HG03064 (cell line): ENCODE measurements at regions not wholly inside any gene's neighbourhood (a gene's known extent, or its start where the extent isn't known, plus 50 kb on each side); places are given as distances from the start of the nearest gene placed in this dataset.
"Not testable (repeated sequence)": the region's sequence is repeated elsewhere in the genome, so short reads cannot be mapped to it uniquely, and the experiment has no call there.

Experiments
- ATAC-seq: cut with Tn5 transposase; IDR thresholded peaks from one replicate; pipeline ENCODE4 v1.9.1; 2021; ENCODE audit warnings: low read depth; ENCODE audit not compliant: unreplicated experiment

DNA sequence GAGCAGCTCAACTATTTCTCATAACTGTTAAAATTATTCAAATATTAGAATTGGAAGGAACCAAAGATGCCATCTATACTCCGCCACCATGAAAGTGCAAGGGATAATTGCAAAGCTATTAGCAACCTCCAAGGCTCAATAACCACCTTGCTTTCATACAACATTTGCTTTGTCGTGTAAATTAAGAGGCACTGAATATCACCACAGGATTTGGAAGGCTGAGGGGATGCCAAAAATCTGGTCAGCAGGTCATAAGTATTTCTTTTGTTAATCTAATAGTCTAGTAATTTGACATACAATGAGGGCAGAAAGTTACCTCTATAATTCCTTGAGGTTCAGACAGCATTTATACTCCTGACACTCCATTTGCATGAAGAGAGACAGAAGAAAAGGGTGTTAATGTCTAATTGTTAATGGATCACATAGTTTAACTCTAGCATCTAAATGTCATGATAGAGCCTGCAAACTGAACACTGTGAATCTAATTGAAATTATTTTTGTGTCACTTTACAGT is 200.9 kb upstream of the DIAPH2 start:
- no peak for ATAC-seq

GRCh38 chrX:96486687-96487086 is 198.0 kb upstream of the DIAPH2 start:
- ATAC-seq: not testable (repeated sequence)

DNA sequence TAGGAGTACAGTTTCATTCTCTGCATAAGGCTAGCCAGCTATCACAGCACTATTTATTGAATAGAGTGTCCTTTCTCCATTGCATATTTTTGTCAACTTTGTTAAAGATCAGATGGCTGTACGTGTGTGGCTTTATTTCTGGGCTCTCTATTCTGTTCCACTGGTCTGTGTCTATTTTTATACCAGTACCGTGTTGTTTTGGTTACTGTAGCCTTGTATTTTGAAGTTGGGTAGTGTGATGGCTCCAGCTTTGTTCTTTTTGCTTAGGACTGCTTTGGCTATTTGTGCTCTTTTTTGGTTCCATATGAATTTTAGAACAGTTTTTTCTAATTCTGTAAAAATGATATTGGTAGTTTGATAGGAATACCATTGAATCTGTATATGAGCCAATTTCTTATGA is 182.1 kb upstream of the DIAPH2 start:
- ATAC-seq: no peak

DNA sequence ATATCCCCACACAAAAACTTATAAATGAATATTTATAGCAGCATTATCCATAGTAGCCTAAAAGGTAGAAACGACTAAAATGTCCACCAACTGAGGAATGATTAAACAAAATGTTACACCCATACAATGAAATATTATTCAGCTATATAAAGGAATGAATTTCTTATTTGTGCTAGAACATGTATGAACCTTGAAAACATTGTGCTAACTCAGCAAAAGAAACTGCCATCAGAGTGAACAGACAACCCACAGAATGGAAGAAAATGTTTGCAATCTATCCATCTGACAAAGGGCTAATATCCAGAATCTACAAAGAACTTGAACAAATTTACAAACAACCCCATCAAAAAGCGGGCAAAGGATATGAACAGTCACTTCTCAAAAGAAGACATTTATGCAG is 155.3 kb upstream of the DIAPH2 start:
- not testable (repeated sequence) for ATAC-seq

GRCh38 chrX:96538104-96538725 is 146.4 kb upstream of the DIAPH2 start:
- no peak for ATAC-seq

DNA sequence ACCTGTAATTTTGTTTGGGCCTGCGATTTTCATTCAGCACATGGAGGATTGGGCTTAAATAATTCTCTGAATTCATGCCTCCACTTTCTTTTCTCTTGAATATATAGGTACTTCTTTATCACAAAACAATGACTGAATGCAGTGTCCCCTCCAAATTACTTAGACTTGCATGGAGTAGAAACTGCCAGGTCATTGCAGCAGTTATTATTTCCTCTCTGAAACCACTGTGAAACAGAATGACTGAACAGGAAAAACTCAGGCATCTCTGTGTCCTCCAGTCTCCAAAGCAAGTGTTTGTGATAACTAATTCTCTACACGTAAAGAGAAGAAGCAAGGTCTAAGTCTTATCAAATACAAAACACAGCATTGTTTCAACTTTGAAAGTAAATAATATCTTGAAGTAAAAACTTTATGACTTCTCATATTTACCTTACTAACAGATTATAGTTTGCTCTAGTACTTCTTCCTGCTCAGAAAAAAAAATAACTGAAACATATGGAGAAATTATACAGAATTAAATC is 144.5 kb upstream of the DIAPH2 start:
- no peak for ATAC-seq

DNA sequence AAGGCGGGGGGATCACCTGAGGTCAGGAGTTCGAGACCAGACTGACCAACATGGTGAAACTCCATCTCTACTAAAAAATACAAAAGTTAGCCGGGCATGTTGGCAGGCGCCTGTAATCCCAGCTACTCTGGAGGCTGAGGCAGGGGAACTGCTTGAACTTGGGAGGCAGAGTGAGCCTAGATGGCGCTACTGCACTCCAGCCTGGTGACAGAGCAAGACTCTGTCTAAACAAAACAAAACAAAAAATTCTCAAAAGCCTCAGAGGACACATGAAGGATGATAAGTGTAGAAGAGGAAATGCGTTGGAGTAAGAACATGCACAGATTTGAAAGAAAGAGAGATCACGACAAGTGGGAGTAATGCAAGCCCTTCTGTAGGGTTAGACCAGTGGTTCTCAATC is 138.4 kb upstream of the DIAPH2 start:
- ATAC-seq: not testable (repeated sequence)

DNA sequence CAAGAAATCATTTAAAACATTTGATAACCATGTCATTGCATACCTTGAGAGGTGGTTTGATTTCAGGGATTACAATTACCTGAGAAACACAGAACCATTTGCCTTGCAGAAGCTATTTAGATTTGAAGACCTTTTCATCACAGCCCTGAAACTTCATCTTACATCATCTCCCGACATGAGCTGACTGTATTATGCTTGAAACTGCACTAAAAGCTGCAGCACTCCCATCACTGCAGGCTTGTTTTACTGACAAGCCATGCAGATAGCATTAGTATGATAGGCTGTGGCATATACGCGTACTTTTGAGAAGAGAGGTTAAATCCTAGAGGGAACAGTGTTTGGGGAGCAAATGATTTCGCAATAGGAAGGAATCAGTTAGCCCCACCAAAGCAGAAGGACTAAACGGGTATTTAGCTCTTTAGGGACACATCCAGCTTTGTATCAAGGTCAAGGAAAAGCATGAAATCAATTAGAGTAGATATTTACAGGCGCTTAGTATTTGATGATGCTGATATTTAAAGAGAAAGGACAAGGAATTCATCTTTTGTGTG is 133.2 kb upstream of the DIAPH2 start:
- no peak for ATAC-seq

GRCh38 chrX:96556886-96557285 is 127.8 kb upstream of the DIAPH2 start:
- ATAC-seq: no peak

DNA sequence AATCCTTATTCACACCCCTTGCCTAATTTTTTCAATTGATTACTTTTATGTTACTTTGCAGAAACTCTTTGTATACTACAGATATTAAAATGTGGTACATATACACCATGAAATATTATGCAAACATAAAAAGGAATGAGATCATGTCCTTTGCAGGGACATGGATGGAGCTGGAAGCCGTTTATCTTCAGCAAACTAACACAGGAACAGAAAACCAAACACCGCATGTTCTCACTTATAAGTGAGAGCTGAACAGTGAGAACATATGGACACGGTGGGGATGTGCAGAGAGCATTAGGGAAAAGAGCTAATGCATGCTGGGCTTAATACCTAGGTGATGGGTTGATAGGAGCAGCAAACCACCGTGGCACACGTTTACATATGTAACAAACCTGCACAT is 123.5 kb upstream of the DIAPH2 start:
- ATAC-seq: not testable (repeated sequence)

DNA sequence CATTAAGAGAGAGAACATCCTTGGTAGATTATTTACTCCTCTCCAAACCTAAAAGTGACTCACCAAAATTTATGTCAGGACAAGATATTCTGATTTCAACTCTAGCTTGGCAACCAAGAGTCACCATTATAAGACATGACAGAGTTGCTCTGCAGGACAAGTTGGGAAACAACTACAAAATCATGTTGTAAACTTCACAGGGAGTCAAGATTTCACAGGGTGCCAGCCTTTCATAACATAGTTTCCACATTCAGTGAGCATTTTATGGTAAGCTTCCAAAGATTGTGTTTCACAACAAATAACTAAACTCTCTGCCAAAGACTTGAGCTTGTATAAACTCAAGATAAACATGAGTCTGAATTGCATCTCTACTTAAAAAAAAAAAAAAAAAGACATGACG is 121.0 kb upstream of the DIAPH2 start:
- no peak for ATAC-seq

DNA sequence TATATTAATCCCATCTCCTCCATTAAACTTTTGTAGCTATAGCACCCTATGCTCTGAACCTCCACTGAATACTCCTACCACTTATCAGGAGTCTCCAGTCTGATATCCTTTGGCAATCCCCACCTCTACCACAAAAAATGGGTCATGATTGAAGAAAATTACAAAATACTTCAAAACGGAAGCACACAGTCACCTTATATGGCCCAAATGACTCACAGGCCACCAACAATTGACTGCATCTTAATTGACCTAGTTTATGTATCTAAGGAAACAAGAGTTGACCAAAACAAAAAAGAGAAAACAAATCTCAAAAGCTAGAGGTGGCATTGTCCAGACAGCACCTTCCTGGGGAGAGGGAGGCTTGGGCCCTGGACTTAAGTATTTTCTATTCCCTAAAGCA is 120.0 kb upstream of the DIAPH2 start:
- no peak for ATAC-seq

DNA sequence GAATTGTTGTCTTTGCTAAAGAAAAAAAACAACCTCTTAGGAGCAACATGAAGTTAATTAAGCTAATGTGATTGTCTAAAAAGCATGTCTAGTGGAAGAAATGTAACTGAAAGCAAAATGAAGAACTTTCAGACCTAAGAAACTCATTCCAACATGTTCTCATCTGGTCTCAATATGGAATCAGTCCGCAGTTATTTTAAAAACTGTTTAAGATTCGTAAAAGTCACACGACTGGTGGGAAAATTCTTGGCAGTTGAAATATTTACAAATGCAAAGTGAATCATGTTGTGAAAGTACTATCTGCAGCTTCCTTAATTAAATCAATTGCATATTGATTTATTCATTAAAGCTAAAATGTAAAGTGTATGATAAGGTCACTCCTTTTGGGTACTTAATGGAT is 117.8 kb upstream of the DIAPH2 start:
- no peak for ATAC-seq

GRCh38 chrX:96568071-96568470 is 116.6 kb upstream of the DIAPH2 start:
- ATAC-seq: no peak

- ATAC-seq: no peak
Measured at GRCh38 chrX:96569034-96569433, 115.6 kb upstream of the DIAPH2 start.

GRCh38 chrX:96575011-96575410 is 109.6 kb upstream of the DIAPH2 start:
- ATAC-seq: no peak

DNA sequence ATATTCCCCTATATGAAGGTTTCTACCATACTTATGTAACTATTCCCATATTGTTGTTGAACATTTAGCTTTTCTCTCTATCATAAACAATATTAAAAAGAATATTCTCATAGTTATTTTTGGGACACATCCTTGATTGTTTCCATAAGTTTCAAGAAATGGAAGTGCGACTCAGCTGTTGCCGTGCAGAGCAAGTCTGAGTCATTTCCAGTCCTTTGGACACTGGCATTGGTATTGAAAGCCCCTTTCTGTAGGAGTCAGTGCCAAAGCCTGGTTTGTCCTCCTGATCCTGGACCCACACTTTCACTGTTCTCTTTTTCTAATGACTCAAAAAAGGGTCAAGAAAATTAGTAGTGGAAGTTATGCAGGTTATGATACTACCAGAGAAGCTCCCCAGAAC is 108.3 kb upstream of the DIAPH2 start:
- no peak for ATAC-seq

- ATAC-seq: no peak
Measured at GRCh38 chrX:96578781-96579180, 105.9 kb upstream of the DIAPH2 start.

DNA sequence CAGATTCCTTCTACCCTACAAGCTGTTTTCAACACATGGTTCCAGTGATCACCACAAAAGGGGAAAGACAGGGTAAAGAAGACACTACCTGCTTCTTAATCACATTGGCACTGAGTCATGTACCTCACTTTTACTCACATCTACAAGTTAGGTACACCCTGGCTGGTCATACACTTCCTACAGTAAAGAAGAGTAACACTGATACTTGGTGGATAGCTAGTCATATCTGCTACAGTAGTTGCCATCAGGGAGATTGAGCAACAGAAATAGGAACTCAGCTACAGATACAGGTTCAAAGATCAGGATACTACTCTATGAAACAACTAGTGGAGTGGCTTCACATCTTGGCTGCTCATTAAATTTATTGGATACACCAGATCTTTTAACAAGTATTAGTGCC is 105.4 kb upstream of the DIAPH2 start:
- no peak for ATAC-seq

DNA sequence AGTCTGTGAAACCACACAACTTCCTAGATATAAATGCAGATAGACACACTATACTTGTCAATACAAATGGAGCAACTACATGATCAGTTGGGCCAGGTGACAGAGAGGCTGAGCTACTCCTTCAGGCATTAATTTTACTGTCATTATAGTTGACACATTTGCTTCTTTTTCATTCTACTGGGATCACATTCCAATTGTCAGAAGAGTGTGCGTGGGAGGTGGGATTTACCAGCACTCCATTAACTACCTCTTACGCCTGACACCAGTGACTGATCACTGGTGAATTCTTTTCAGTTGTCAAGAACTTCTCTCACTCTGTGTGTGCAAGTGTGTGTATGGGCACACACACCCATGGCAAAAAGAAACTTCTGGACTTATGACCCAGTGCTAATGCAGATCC is 94.2 kb upstream of the DIAPH2 start:
- ATAC-seq: no peak

DNA sequence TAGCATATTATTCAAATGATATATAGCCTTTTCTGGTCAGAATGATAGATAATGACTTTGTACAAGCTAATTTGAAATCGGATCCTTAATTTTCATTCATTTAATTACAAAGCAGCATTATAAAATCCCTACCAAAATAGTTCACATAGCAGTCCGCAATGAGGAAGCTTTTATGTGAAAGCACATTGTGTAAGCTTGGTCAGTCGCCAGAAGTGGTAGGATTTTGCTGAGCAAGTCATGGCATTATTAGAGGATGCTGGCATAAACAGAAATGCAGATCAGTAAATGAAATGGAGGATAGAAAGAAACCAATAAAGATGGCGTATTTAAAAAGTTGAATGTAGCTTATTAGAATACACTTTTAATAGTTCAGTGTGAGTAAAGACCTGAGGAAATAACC is 93.2 kb upstream of the DIAPH2 start:
- no peak for ATAC-seq

DNA sequence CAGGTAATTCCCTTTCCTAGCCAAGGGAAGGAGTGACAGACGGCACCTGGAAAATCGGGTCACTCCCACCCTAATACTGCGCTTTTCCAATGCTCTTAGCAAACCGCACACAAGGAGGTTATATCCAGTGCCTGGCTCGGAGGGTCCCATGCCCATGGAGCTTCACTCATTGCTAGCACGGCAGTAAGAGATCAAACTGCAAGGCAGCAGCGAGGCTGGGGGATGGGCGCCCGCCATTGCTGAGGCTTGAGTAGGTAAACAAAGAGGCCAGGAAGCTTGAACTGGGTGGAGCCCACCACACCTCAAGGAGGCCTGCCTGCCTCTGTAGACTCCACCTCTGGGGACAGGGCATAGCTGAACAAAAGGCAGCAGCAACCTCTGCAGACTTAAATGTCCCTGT is 86.8 kb upstream of the DIAPH2 start:
- ATAC-seq: not testable (repeated sequence)
